ENCODE measurements at regions not wholly inside any gene's neighbourhood (a gene's known extent, or its start where the extent isn't known, plus 50 kb on each side); places are given as distances from the start of the nearest gene placed in this dataset.

GRCh38 chr9:100679834-100680233 lies 102.0 kb downstream of the CAVIN4 start:
- no peaks in the 10 kb centered on the region for H4K20me1 ChIP-seq (ENCODE audit: insufficient read depth)
- no peak overlapping the region for H3K9ac ChIP-seq
- H3K4me3 ChIP-seq (ENCODE audit: low read depth in 2 of 2, low read length in 1 of 2) = no peak overlapping the region
- ChIA-PET CTCF (interaction anchor here (1.0 to 1.3 kb wide), 3 partner anchors 13 to 632 kb away, joined by 3 to 4 read pairs (median 3); no protein-coding TSS in a partner anchor), POLR2A (no interaction called here)
- no peak overlapping the region for H3K27ac ChIP-seq (ENCODE audit: low read depth in 2 of 2, low read length in 1 of 2)
- no peaks in the 10 kb centered on the region for H3K79me2 ChIP-seq (ENCODE audit: insufficient read depth)
- TF ChIP-seq SMC3 (IDR thresholded peaks at IDR 0.05; ENCODE audit: low read depth, low read length) (no peak), RFX5 (IDR thresholded peaks at IDR 0.05; ENCODE audit: low read length) (no peak), NFIC (IDR thresholded peaks at IDR 0.05; ENCODE audit: borderline replicate concordance) (no peak), TAF1 (IDR thresholded peaks at IDR 0.05; ENCODE audit: borderline replicate concordance, low read depth, low read length) (no peak), PBX3 (IDR thresholded peaks at IDR 0.05) (no peak), YY1 (IDR thresholded peaks at IDR 0.05; ENCODE audit: low read depth) (no peak), RCOR1 (IDR thresholded peaks at IDR 0.05; ENCODE audit: low read length) (no peak), USF2 (IDR thresholded peaks at IDR 0.05; ENCODE audit: borderline replicate concordance, low read depth, low read length) (no peak), NRF1 (IDR thresholded peaks at IDR 0.05; ENCODE audit: low read depth, low read length) (no peak), IRF3 (IDR thresholded peaks at IDR 0.05; ENCODE audit: low read depth, low read length) (no peak), EP300 (IDR thresholded peaks at IDR 0.05; ENCODE audit: borderline replicate concordance in 1 of 2, low read depth in 1 of 2, low read length in 1 of 2) (no peak), GABPA (IDR thresholded peaks at IDR 0.05; ENCODE audit: low read depth) (no peak), FOXM1 (IDR thresholded peaks at IDR 0.05; ENCODE audit: low read depth) (no peak), FOXJ3 (CRISPR knock-in tag; IDR thresholded peaks at IDR 0.05) (no peak), USF1 (IDR thresholded peaks at IDR 0.05; ENCODE audit: borderline replicate concordance, low read depth) (no peak), MEF2A (IDR thresholded peaks at IDR 0.05; ENCODE audit: borderline replicate concordance, low read depth) (no peak), CHD2 (IDR thresholded peaks at IDR 0.05; ENCODE audit: low read length, partially characterized antibody) (no peak), EZH2phosphoT487 (IDR thresholded peaks at IDR 0.05; ENCODE audit: borderline replicate concordance, low read depth) (no peak)
- H2AFZ ChIP-seq (ENCODE audit: low read depth) = no peak overlapping the region
- no peaks in the 10 kb centered on the region for H3K27me3 ChIP-seq (ENCODE audit: insufficient read depth)
- no peaks in the 10 kb centered on the region for H3K9me2 ChIP-seq
- no peaks in the 10 kb centered on the region for H3K36me3 ChIP-seq (replicated peaks in 1 of 2; ENCODE audit: control insufficient read depth in 1 of 2, insufficient read depth in 2 of 2, low read length in 1 of 2)
- no peak overlapping the region for H3K4me2 ChIP-seq
- H3K9me3 ChIP-seq = no peaks in the 10 kb centered on the region
- no peaks in the 10 kb centered on the region for H3K4me1 ChIP-seq (ENCODE audit: control insufficient read depth in 1 of 2, insufficient read depth in 2 of 2, low read depth in 1 of 2, low read length in 1 of 2)
- no peaks in the 10 kb centered on the region for H3F3A ChIP-seq (replicated peaks; ENCODE audit: insufficient read depth)
- WGBS (ENCODE audit: low lambda C conversion rate) = 13% methylated on average over 2 of the region's 2 CpGs
- no peak for DNase-seq

Data from SK-N-SH (cell line).